ENCODE measurements at regions not wholly inside any gene's neighbourhood (a gene's known extent, or its start where the extent isn't known, plus 50 kb on each side); places are given as distances from the start of the nearest gene placed in this dataset.

- no peak for TF ChIP-seq POLR2A (IDR thresholded peaks at IDR 0.05)
- no peak for TF ChIP-seq EP300 (IDR thresholded peaks at IDR 0.05)
- TF ChIP-seq, protein P1, sequence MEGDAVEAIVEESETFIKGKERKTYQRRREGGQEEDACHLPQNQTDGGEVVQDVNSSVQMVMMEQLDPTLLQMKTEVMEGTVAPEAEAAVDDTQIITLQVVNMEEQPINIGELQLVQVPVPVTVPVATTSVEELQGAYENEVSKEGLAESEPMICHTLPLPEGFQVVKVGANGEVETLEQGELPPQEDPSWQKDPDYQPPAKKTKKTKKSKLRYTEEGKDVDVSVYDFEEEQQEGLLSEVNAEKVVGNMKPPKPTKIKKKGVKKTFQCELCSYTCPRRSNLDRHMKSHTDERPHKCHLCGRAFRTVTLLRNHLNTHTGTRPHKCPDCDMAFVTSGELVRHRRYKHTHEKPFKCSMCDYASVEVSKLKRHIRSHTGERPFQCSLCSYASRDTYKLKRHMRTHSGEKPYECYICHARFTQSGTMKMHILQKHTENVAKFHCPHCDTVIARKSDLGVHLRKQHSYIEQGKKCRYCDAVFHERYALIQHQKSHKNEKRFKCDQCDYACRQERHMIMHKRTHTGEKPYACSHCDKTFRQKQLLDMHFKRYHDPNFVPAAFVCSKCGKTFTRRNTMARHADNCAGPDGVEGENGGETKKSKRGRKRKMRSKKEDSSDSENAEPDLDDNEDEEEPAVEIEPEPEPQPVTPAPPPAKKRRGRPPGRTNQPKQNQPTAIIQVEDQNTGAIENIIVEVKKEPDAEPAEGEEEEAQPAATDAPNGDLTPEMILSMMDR (IDR thresholded peaks at IDR 0.05), result no peak
- Histone ChIP-seq H3K9me3 (no peaks in the 10 kb centered on the region), H3K27me3 (no peaks in the 10 kb centered on the region), H3K27ac (no peak overlapping the region), H3K4me1 (ENCODE audit: insufficient read depth) (no peaks in the 10 kb centered on the region), H3K4me3 (no peak overlapping the region), H3K36me3 (no peaks in the 10 kb centered on the region)
- intact Hi-C loops (cut with DNase I), result no loop called here
- no peak for DNase-seq
Measured at GRCh38 chr4:63553123-63553522, 856.1 kb downstream of the TECRL start.

DNA sequence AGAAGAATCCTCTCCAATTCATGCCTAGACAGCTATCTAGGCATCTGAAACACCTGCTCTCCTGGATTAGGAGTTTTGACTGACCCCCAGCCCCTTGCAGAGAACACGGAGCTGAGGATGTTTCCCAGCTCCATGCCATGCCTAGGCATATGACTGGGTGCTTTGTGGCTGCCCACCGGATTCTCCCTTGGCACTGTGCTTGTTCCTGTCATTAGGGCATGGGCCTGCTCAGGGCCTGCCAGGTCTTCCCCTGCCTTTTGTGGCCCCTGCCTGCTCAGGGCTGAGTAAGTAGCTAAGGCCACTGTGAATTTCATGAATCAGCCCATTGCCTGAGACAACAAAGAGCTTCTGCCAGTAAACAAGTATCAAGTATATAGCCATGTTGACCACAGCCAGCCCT lies 867.4 kb downstream of the TECRL start:
- TF ChIP-seq POLR2A (IDR thresholded peaks at IDR 0.05) (no peak), EP300 (IDR thresholded peaks at IDR 0.05) (no peak)
- TF ChIP-seq, protein P1 (IDR thresholded peaks at IDR 0.05), result no peak
- Histone ChIP-seq H3K4me1 (ENCODE audit: insufficient read depth) (no peaks in the 10 kb centered on the region), H3K36me3 (no peaks in the 10 kb centered on the region), H3K9me3 (no peaks in the 10 kb centered on the region), H3K27me3 (no peaks in the 10 kb centered on the region), H3K27ac (no peak overlapping the region), H3K4me3 (no peak overlapping the region)
- intact Hi-C loops (cut with DNase I), result no loop called here
- no peak for DNase-seq
- 67 to 76% (median 73%) methylated on average over 2 of the region's 2 CpGs for WGBS, 3 donors

DNA sequence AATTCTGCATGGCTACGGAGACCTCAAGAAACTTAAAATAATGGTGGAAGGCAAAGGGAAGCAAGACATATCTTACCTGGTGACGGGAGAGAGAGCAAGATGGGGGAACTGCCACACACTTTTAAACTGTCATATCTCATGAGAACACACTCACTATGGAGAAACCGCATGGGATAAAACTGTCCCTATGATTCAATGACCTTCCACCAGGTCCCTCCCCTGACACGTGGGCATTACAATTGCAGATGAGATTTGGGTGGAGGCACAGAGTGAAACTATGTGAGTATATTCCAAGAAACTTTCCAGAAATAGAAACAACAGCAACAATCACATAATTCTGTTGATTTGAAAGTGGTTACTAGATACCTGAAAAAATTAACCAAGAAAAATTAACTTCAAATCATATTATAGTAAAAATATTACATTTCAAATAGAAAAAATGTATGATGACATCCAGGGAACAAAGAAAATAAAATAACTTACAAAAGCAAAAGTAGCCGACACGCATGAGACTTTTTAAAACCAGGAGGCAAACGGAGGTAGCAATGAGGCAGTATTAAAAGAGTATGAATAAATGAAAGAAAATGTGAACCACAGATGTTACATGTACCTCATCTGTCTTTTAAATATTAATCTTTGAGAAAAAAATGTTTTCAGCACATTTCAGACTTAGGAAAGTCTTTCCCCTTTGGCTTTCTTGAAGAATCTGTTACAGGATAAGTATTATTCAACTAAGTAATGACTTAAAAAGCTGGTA lies 879.5 kb downstream of the TECRL start:
- Histone ChIP-seq H3K36me3 (no peaks in the 10 kb centered on the region), H3K9me3 (no peaks in the 10 kb centered on the region), H3K4me3 (no peak overlapping the region), H3K27me3 (no peaks in the 10 kb centered on the region), H3K4me1 (ENCODE audit: insufficient read depth) (no peaks in the 10 kb centered on the region), H3K27ac (no peak overlapping the region)
- TF ChIP-seq, protein P1 (IDR thresholded peaks at IDR 0.05), result no peak
- TF ChIP-seq EP300 (IDR thresholded peaks at IDR 0.05) (no peak), POLR2A (IDR thresholded peaks at IDR 0.05) (no peak)
- intact Hi-C loops (cut with DNase I), result no loop called here
- 72 to 81% (median 75%) methylated on average over 7 of the region's 7 CpGs for WGBS, 3 donors
- no peak for DNase-seq

DNA sequence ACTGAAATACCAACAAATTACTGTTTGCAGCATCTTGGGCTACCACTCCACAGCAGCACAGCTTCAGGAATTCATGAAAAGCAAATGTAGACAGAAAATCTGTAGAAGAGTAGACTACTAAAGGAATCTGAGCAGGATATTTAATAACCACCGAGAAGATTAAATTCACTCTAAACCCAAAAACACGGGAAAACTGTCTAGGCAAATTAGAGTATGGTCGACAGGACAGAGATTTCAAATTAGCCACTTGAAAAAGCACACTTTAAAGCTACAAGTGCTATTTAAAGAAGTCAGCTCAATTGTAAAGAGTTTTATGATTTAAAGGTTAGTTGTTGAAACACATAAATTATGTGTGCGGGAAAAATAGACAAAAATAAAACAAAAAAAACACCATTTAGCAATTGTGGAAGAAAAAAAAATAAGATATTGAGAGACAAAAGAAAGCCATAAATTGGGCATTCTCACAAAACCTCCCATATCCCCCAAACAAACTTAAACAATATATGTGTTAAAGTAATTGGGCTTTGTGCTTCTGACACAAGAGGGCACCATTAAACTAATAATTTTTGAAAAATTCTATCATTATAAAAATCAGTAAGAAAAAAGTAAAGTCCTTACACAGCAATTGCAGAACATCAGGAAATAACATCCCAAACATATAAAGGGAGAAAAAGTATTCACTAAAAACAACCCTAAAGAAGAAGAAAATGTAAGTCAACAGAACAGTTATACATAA lies 880.8 kb downstream of the TECRL start:
- 37 to 47% (median 46%) methylated on average over 4 of the region's 4 CpGs for WGBS, 3 donors
- no peak overlapping the region for H3K27ac ChIP-seq
- intact Hi-C loops (cut with DNase I), result no loop called here
- TF ChIP-seq POLR2A (IDR thresholded peaks at IDR 0.05) (no peak), EP300 (IDR thresholded peaks at IDR 0.05) (no peak)
- TF ChIP-seq, protein P1 (IDR thresholded peaks at IDR 0.05), result no peak
- no peak overlapping the region for H3K4me3 ChIP-seq
- no peaks in the 10 kb centered on the region for H3K4me1 ChIP-seq (ENCODE audit: insufficient read depth)
- H3K36me3 ChIP-seq, result no peaks in the 10 kb centered on the region
- no peaks in the 10 kb centered on the region for H3K27me3 ChIP-seq
- no peak for DNase-seq
- H3K9me3 ChIP-seq, result no peaks in the 10 kb centered on the region

Measured in ovary (tissue), 7 donors.